ENCODE measurements at regions not wholly inside any gene's neighbourhood (a gene's known extent, or its start where the extent isn't known, plus 50 kb on each side); places are given as distances from the start of the nearest gene placed in this dataset.
A peak's percentile ranks its signal among the peaks of the same experiment; 100 is the strongest.

DNA sequence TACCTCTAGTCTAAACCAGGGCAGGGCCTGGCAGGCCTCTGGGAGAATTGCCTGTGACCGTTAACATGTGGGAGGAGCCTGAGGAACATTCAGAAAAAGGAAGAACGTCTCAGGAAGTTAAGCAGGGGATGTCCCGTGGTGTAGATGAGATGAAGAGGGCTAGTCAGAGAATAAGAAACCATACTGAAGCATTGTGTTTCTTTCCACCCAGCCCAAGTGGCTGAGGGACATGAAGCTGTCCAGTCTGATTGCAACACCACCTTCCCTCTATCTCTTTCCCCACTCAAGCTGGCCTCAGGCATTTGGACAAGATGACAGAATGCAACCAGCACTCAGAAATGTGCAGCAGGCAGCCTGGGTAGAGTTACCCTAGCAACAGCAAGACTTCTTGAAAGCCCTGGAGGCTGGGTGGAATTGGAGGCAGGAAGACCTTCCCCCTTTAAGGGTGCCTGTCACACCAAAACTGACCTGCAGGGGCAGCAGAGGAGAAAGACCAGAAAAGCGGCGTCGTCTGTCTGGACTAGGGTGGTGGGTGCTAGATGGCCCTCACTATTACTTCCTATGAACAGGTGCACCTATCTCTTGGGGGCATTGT lies 186.1 kb downstream of the UNC5CL start:
- no peak overlapping the region for H3K4me3 ChIP-seq (replicated peaks in 1 of 2; ENCODE audit: low read depth in 1 of 2, low read length in 2 of 2)
- CTCF ChIA-PET, result interaction anchor here (1.3 kb wide), 1 partner anchor 524 kb away, joined by 3 read pairs; no protein-coding TSS in a partner anchor
- no peak overlapping the region for H2AFZ ChIP-seq (ENCODE audit: low read depth, low read length, poor library complexity, severe bottlenecking)

DNA sequence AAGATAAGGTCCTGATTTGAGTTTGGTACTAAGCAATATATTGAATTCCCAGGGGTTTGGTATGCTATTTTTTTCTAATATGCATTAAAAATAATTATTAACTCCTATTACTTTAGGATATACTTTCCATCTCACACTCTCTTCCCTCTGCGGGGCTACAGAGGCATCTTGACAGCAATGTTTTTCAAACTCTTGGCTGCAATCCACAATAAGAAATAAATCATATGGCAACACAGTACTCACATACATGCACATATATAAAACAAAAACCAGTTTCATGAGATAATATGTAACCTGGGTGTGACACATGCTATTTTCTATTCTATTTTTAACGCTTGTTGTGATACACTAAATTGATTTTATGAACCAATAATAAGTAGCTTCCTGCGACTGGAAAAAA lies 189.5 kb downstream of the UNC5CL start:
- no peaks in the 10 kb centered on the region for H3K36me3 ChIP-seq (ENCODE audit: control insufficient read depth in 1 of 2, insufficient read depth in 2 of 2, low read length in 2 of 2)
- RAD21 ChIA-PET (ENCODE audit: low non-redundant PET in 1 of 2, low total read pairs in 2 of 2, uncharacterized antibody in 2 of 2, unreplicated experiment in 2 of 2), result no interaction called here
- CTCF ChIA-PET, result no interaction called here
- peaks cover 12% of the 10 kb centered on the region for H3K27me3 ChIP-seq (ENCODE audit: insufficient read depth, low read length)
- no peaks in the 10 kb centered on the region for H3K9me3 ChIP-seq (ENCODE audit: control insufficient read depth in 1 of 2, insufficient read depth in 1 of 2, low read depth in 1 of 2, low read length in 2 of 2)
- no peak overlapping the region for H2AFZ ChIP-seq (ENCODE audit: low read depth, low read length, poor library complexity, severe bottlenecking)
- POLR2A ChIA-PET, result no interaction called here
- H3K4me2 ChIP-seq (ENCODE audit: low read length), result no peak overlapping the region
- ATAC-seq (no peak), DNase-seq (ENCODE audit: low read depth, low spot score) (no peak)
- H3K4me1 ChIP-seq (ENCODE audit: control insufficient read depth in 1 of 2, insufficient read depth in 2 of 2, low read length in 2 of 2), result no peaks in the 10 kb centered on the region
- no peaks in the 10 kb centered on the region for H4K20me1 ChIP-seq (ENCODE audit: insufficient read depth)
- H3K79me2 ChIP-seq (ENCODE audit: insufficient read depth, low read length), result no peaks in the 10 kb centered on the region
- H3K9me2 ChIP-seq (ENCODE audit: insufficient read depth), result no peaks in the 10 kb centered on the region
- H3K27ac ChIP-seq (ENCODE audit: low read depth, low read length), result no peak overlapping the region
- no peak for TF ChIP-seq POLR2A (IDR thresholded peaks at IDR 0.05; ENCODE audit: borderline replicate concordance, extremely low read depth, insufficient read depth, insufficient read length)
- no peak for TF ChIP-seq SP1 (IDR thresholded peaks at IDR 0.05; ENCODE audit: low read depth)
- no peak for TF ChIP-seq FOSL1 (IDR thresholded peaks at IDR 0.05; ENCODE audit: low read depth)
- H3K4me3 ChIP-seq (replicated peaks in 1 of 2; ENCODE audit: low read depth in 1 of 2, low read length in 2 of 2), result no peak overlapping the region
- BruUV-seq (replicated peaks), result no TSS peak
- H3K9ac ChIP-seq (ENCODE audit: low read length), result no peak overlapping the region
- intact Hi-C loops (cut with micrococcal nuclease), result loop anchor here (5.0 to 10.0 kb wide), 3 partner anchors 295 to 1505 kb away; no protein-coding TSS in a partner anchor

More for the DNA sequence above, 186.1 kb downstream of the UNC5CL start:
- DNase-seq (ENCODE audit: low read depth, low spot score) (peak; percentile 12), ATAC-seq (peak; percentile 94)
- no peak overlapping the region for H3K9ac ChIP-seq (ENCODE audit: low read length)
- no peaks in the 10 kb centered on the region for H3K4me1 ChIP-seq (ENCODE audit: control insufficient read depth in 1 of 2, insufficient read depth in 2 of 2, low read length in 2 of 2)
- TF ChIP-seq ZNF274 (IDR thresholded peaks at IDR 0.05; ENCODE audit: low read depth, low read length) (no peak), CTCF (IDR thresholded peaks at IDR 0.05 in 2 of 3, conservative IDR thresholded peaks at IDR 0.05 in 1 of 3; ENCODE audit: borderline replicate concordance in 1 of 3, insufficient read depth in 1 of 3, low read depth in 2 of 3, low read length in 2 of 3) (peak in 2 of 3 experiments; percentile 75 to 82; a peak in 4 of 6 replicates)
- POLR2A ChIA-PET, result no interaction called here
- H3K4me2 ChIP-seq (ENCODE audit: low read length), result no peak overlapping the region
- no peaks in the 10 kb centered on the region for H3K9me2 ChIP-seq (ENCODE audit: insufficient read depth)
- intact Hi-C loops (cut with micrococcal nuclease), result no loop called here
- BruUV-seq (replicated peaks), result no TSS peak
- H3K27ac ChIP-seq (ENCODE audit: low read depth, low read length), result no peak overlapping the region
- RAD21 ChIA-PET (ENCODE audit: low non-redundant PET in 1 of 2, low total read pairs in 2 of 2, uncharacterized antibody in 2 of 2, unreplicated experiment in 2 of 2), result no interaction called here
- H3K36me3 ChIP-seq (ENCODE audit: control insufficient read depth in 1 of 2, insufficient read depth in 2 of 2, low read length in 2 of 2), result no peaks in the 10 kb centered on the region
- no peaks in the 10 kb centered on the region for H3K79me2 ChIP-seq (ENCODE audit: insufficient read depth, low read length)
- H3K9me3 ChIP-seq (ENCODE audit: control insufficient read depth in 1 of 2, insufficient read depth in 1 of 2, low read depth in 1 of 2, low read length in 2 of 2), result no peaks in the 10 kb centered on the region
- peaks cover 3% of the 10 kb centered on the region; the same call in 1 of the 2 replicates for H3K27me3 ChIP-seq (ENCODE audit: insufficient read depth, low read length)
- no peaks in the 10 kb centered on the region for H4K20me1 ChIP-seq (ENCODE audit: insufficient read depth)

Data from HCT116 (cell line).